DMS153 treated with DMSO at 0.1 percent for 48 hours (cell line): ENCODE measurements at regions not wholly inside any gene's neighbourhood (a gene's known extent, or its start where the extent isn't known, plus 50 kb on each side); places are given as distances from the start of the nearest gene placed in this dataset.

Source experiments
- DNase-seq: peaks from one replicate; lab custom pipeline; 2025; ENCODE audit not compliant: unreplicated experiment; lab: John Stamatoyannopoulos, UW

GRCh38 chr12:29086325-29087271 is 62.5 kb upstream of the FAR2 start:
- no peak for DNase-seq

GRCh38 chr12:29088611-29089219 is 60.4 kb upstream of the FAR2 start:
- no peak for DNase-seq
